GM12892 (cell line): ENCODE measurements at regions not wholly inside any gene's neighbourhood (a gene's known extent, or its start where the extent isn't known, plus 50 kb on each side); places are given as distances from the start of the nearest gene placed in this dataset.

ENCODE experiments used
- POLR2A ChIP-seq: IDR thresholded peaks from 2 replicates; pipeline ENCODE4 v1.6.1; 2011; ENCODE audit warnings: low read depth, low read length, control low read depth
- TAF1 ChIP-seq: IDR thresholded peaks from 2 replicates; pipeline ENCODE4 v1.6.1; 2011; ENCODE audit warnings: low read depth, mild to moderate bottlenecking, control low read depth, low read length, borderline replicate concordance

DNA sequence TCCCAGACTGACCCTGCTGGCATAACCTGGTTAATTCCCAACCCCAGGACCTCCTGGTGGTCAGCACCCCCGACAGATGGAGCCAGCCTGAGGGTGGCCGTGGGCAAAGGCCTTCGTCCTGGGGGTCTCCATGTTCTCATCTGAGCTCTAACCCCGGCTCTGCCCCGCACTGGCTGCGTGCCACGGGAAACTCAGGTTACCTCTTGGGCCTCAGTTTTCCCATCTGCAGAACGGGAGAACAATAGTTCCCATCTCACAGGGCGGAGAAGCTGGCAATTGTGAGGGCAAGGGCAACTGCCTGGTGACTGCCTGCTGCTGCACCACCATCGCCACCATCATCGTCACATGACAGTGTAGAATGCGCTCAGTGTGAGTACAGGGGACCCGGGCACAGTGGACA is 77.9 kb downstream of the RFLNA start:
- TF ChIP-seq POLR2A: no peak
- TF ChIP-seq TAF1: no peak
